GM19351 (cell line): ENCODE measurements at regions not wholly inside any gene's neighbourhood (a gene's known extent, or its start where the extent isn't known, plus 50 kb on each side); places are given as distances from the start of the nearest gene placed in this dataset.

Experiments used
- ATAC-seq: cut with Tn5 transposase; IDR thresholded peaks from one replicate; pipeline ENCODE4 v1.9.1; 2021; ENCODE audit warnings: mild to moderate bottlenecking, moderate library complexity; ENCODE audit not compliant: unreplicated experiment

DNA sequence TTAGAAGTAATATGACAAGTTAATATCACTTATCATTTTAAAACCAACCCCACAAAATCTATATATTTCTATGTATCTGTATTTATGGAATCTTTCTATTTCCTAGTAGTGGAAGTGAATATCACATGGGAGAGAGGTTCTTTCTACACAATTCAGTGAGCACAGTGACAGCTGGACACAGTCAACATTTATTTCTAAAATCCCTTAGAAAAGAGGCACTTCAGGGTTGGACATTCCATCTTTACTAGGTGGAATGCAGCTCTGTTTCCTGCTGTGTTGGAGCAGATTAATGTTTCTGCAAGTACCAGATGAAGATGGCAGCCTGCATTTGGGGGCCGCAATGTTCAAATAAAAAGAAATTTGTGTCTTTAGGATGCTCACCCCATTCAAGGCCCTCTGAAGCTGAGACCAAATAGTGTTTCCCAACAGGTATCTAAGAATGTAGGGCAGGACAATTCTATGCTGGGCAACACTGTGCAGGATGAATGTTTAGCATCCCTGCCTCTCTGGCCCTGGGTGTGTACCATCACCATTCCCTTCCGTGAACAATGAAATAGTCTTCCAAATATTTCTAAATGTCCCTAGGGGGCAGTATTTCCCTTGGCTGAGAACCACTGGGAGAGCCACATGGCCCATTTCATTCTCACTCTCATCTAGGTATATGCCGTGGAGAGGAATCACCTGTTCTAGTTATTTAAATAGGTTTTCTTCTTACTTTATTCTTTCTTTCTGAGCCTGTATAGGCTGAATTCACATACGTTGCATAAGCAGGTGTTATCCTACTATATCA lies 394.8 kb downstream of the PRDM2 start:
- no peak for ATAC-seq

DNA sequence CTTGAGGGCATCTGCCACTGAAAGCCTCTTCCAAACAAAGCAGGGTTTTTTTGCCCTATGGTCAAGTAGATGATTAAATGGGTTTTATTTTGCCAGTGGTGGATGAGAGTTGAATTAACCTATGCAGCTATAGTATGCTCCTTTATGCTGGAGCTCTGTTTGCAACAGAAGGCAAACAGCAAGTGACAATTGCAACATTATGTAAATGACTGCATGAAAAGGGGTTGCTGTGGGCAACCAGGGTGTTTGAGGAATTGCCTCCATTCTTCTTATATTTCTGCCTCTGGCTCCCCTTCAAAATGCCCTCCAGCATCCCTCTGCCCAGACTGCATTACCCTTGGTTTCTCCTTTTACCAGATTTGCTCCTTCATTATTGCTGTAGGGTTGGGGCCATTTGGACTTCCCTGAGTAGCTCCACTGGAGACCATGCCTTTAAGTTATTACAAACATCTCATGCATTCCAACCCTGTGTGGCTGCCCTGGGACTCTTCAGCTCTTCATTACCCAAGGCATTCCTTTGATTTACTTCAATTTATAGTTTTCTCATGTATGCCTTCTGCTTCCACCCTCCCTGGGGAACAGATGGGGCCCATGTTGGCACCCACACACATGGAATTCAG lies 398.4 kb downstream of the PRDM2 start:
- no peak for ATAC-seq

DNA sequence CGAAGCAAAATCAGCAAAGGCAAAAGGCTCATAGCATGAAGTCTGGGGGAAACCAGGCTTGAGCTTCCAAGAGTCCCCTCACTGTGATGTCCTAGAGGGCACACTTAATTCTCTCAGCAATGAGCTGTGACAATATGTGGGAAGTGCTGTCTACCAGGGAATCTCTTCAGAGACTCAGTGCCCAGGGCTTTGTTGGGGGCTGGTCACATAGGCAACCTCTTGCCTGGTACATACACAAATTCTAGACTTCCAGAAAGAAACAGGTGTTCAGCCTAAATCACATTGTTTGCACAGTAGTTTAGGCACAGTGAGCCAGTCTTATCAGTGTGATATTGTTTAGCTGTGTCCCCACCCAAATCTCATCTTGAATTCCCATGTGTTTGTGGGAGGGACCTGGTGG lies 400.5 kb downstream of the PRDM2 start:
- no peak for ATAC-seq

- ATAC-seq: no peak
These were observed 400.9 kb downstream of the PRDM2 start for GRCh38 chr1:14100919-14101318.

- ATAC-seq: no peak
These were observed 402.2 kb downstream of the PRDM2 start for GRCh38 chr1:14102180-14102579.

- no peak for ATAC-seq
These were observed 404.0 kb downstream of the PRDM2 start for GRCh38 chr1:14103878-14104430.

DNA sequence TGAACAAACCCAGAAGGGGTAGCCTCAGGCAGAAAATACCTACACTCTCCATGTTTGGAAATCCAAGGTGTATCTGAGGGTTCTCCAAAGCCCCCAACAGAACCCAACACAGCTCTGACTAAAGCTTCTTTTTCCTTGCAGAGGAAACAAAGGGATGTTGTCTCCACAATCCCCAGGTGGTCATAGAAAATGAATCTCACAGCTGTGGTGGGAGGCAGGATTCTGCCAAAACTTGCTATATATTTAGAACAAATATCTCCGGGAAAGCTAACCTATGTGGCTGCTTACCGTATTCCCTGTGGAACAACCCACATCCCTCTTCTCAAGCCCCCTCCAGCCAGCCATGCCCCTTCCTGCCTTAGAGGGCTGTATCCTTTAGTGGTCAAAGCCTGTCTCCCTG lies 406.1 kb downstream of the PRDM2 start:
- ATAC-seq: no peak

DNA sequence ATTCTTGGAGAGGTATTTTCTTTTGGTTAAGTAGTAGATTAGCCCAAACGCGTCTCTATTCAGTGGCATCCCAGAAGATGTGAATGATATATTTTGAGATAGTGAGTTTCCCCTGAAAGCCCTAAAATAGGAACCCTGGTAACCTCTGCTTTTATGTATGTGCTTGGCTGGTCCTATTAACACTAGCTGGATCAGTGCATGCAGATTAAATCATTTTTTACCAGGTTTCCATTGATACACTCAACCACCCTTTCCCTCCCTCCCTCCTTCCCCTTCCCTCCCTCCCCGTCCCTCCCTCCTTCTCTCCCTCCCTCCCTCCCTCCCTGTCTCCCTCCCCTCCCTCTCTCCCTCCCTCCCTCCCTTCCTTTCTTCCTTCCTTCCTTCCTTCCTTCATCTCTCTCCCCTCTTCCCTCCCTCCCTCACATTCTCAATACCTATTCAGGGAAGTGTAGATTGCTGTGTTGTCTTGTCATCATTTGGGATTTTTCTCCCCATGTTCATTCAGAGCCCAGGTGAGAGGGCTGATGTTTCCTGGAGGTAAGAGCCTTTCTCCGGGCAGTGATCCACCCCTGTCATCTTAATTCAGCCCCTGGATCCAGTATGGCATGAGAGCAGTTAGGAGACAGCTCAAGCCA lies 406.8 kb downstream of the PRDM2 start:
- ATAC-seq: no peak

DNA sequence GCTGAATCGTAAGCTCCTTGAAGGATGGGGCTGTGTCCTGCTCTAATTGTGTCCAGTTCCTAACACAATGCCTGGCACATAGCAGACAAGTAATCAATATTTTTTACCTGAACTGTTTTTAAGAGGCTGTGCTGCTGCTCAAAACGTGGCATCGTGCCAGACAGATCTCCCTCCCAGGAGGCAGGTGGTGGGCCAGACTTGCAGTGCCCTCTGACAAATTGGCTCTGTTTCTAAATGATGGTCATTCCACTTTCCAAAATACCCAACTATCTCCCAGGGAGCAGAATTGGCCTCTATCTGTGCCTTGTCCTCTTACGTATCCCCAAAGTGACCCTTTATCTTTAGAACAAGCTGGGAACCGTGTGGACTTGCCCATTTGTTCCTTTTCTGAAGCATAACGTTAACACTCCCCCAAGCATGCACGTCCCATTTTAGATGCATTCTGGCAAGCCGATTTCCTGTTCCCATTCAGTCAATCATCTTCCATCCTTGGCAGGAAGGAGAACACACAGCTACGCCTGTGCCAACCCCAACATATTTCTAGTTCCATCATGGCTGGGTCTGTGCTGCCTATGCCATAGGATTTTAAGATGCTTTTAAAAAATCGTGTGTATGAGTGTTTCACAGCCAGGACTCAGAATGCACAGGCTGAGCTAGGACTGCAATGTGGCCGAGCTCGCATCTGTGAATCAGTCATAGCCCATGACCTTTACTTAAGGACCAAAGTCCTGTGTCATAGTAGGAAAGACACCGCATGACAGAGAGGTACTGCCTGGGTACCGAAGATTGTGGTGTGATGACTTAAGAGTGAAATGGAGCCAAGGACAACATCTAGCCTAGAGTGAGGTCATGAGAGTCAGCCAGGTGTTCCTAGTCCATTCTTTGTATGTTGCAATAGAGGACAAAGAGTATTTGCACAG lies 408.6 kb downstream of the PRDM2 start:
- ATAC-seq: no peak

DNA sequence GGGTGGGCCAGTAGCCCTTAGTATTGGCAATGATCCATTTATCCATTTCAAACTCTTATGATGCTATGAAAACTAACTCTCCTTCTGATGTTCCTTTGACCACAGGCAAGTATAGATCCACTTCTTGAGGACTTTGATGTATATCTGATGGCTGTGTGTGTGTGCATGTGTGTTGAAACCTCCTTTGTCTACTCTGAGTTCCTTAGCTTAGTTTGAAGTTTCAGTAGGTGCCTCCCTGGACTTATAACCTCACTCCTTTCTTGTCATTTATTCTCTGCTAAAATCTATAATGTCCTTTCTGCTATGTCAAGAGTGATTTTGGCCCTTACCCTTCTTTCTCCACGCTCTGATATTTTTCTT lies 409.3 kb downstream of the PRDM2 start:
- ATAC-seq: no peak

DNA sequence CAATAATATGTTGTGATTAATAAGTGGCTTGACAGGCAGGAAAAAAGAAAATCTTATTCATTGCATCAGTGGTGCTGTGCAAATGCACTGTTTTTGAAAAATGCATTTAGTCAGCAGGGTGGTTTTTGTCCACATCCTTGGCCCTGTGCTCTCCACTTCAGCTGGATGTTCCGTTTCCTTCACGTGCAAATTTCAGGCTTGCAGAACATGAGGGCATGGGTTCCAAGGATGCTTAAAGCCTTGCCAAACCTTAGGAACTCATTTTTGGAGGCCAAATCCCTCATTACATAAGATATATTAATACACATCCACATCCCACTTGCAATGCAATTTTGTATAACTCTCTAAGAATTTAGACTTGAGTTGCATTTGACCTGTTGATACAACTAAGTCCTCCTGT lies 410.1 kb downstream of the PRDM2 start:
- ATAC-seq: no peak

DNA sequence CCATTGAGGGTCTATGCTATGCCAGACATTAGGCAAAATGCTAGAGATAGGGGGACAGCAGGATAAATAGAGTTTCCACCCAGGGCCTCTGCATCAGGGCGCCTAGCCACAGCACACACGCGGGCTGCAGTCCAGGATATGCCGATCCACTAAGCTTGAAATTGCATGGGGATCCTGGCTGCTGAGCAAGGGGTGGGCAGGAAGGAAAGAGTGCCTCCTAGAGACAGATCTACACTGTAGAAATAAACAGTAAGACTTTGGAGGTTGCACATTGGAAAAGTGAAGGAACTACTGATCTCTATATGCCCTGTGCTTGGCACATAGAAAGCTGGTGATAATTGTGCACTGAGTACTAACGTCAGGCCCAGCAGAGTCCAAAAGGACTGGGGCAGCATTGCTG lies 411.1 kb downstream of the PRDM2 start:
- ATAC-seq: no peak

DNA sequence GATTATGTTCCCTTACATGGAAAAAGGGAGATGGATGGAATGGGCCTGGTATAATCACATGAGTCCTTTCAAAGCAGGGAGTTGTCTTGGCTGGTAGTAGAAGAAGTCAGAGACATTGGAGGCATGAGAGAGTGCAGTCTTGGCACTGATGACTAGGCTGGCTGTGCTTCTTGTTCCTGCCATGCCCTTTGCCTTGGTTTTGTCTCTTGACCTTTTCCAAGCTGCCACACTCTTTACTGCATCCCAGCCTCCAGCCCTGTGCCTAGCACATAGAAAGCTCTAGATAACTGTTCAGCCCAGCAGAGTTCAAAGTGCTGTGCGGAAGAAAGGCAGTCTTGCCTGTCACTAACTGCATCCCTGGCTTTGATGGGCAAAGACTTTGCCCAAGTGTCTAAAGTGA lies 412.6 kb downstream of the PRDM2 start:
- no peak for ATAC-seq

- ATAC-seq: no peak
These were observed 413.3 kb downstream of the PRDM2 start for GRCh38 chr1:14113271-14113670.

DNA sequence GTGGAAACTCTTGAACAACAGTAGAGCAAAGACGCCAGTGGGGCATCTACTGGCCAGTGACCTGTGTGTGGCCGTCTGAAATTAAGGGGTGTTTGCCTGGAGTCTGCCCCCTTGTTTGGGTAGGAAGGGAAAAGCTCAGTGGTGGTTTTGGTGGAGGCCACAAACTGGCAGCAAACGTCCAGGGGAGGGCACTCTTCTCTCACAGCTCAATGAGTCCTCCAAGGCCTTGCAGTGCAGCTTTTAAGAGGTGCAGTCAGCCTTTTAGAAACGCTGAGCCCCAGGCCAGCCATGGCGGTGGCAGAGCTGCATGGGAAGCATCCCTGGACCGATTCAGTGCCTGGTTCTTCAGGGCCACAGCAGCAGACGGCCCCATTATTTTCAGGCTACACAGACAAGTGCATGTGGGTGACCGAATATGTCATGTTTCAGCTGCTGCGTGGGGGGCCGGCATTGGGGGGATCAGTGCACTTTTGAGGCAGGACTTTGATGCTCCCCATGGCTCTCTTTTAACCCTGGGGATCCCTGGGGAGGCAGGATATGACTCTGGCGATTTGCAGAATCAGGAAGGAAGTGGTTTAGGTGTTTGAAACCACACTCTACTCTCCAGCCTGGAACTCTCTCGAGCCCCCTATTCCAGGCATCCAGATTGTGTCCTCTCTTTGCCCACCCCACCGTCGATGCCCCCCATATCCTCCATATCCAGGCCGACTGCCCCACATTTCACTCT lies 414.0 kb downstream of the PRDM2 start:
- no peak for ATAC-seq

DNA sequence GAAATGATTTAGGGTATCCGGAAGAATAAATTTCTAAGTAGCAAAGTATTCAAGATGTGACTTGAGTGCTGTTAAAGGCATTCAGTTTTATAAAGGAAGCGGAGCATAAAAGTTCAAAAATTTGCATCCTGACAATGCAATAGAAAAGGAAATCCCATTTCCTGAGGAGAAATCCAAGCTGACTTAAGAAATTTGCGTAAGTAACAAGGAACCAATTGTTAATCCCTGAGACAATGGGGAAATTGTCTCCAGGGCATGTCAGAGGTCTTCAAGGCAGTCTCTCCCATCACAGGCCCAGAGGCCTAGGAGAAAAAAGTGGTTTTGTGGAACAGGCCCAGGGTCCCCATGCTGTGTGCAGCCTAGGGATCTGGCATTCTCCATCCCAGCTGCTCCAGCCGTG lies 416.0 kb downstream of the PRDM2 start:
- ATAC-seq: no peak

DNA sequence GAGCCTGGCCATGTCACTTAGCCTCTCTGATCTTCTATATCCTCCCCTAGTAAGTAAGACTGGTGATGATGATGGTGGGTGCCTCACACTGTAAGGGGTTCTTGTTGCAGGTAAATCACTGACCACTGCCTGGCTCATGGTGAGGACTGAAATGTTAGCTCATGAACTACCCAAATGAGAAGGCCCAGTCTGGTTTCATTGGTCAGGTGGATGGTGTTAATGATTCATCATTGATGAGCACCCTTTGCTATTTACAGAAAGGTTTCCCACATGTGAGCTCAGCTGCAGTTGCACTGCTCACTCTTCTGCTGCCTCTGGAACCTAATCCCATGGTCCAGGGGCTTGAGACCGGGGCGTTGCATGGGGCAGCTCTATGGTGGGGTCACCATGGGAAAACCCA lies 417.7 kb downstream of the PRDM2 start:
- no peak for ATAC-seq

GRCh38 chr1:14118691-14119485 lies 418.9 kb downstream of the PRDM2 start:
- no peak for ATAC-seq

DNA sequence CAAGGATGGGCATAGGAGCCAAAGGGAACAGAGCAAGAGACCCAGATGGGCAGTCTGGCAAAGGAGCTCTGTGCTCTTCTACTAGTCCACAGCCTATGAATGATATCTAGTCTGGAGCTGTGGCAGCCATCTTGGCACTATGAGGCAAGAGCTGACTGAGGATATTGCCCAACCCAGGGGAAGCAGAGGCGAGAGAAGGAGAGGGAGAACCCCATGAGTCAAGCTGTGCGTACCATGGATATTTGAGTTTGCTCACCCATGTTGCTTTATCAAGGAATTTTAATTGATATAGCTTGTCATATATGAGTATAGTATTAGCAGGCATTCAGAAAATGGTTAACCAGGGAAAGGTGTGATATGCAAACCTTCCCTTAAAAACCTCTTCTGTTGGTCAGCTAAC lies 420.9 kb downstream of the PRDM2 start:
- no peak for ATAC-seq

DNA sequence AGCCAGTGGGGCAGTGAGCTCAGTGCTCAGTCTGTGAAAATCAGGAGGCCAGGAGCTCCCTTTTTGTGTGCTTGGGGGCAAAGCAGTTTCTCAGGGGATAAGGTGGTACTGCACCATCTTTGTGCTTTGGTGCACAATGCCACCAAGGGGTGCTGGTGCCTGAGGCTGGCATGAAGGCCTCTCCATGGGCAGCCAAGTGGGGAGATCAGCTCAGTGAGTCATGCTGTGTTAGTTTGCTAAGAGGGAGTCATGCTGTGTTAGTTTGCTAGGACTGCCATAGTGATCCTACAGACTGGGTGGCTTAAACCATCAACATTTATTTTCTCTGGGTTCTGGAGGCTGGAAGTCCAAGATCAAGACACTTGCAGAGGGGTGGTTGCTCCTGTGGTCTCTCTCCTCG lies 428.1 kb downstream of the PRDM2 start:
- no peak for ATAC-seq
